ENCODE measurements at regions not wholly inside any gene's neighbourhood (a gene's known extent, or its start where the extent isn't known, plus 50 kb on each side); places are given as distances from the start of the nearest gene placed in this dataset.

GRCh38 chr12:108037960-108038359, 91.1 kb upstream of the WSCD2 start:
- no peak for DNase-seq (ENCODE audit: low read depth)

- DNase-seq (ENCODE audit: low read depth): no peak
These were observed 89.3 kb upstream of the WSCD2 start for GRCh38 chr12:108039794-108040193.

- DNase-seq (ENCODE audit: low read depth): no peak
These were observed 88.1 kb upstream of the WSCD2 start for GRCh38 chr12:108040947-108041346.

GRCh38 chr12:108043286-108043685, 85.8 kb upstream of the WSCD2 start:
- DNase-seq (ENCODE audit: low read depth): no peak

GRCh38 chr12:108043750-108044533, 85.1 kb upstream of the WSCD2 start:
- DNase-seq (ENCODE audit: low read depth): no peak

- no peak for DNase-seq (ENCODE audit: low read depth)
These were observed 83.0 kb upstream of the WSCD2 start for GRCh38 chr12:108046135-108046534.

GRCh38 chr12:108046650-108047049, 82.4 kb upstream of the WSCD2 start:
- no peak for DNase-seq (ENCODE audit: low read depth)

GRCh38 chr12:108047071-108047550, 82.0 kb upstream of the WSCD2 start:
- no peak for DNase-seq (ENCODE audit: low read depth)

GRCh38 chr12:108048686-108049085, 80.4 kb upstream of the WSCD2 start:
- no peak for DNase-seq (ENCODE audit: low read depth)

- DNase-seq (ENCODE audit: low read depth): no peak
These were observed 78.4 kb upstream of the WSCD2 start for GRCh38 chr12:108050696-108051095.

GRCh38 chr12:108052260-108052659, 76.8 kb upstream of the WSCD2 start:
- no peak for DNase-seq (ENCODE audit: low read depth)

GRCh38 chr12:108053512-108053911, 75.6 kb upstream of the WSCD2 start:
- DNase-seq (ENCODE audit: low read depth): no peak

GRCh38 chr12:108054496-108054895, 74.6 kb upstream of the WSCD2 start:
- DNase-seq (ENCODE audit: low read depth): no peak

- DNase-seq (ENCODE audit: low read depth): no peak
These were observed 73.9 kb upstream of the WSCD2 start for GRCh38 chr12:108055141-108055540.

- no peak for DNase-seq (ENCODE audit: low read depth)
These were observed 69.0 kb upstream of the WSCD2 start for GRCh38 chr12:108060067-108060466.

- no peak for DNase-seq (ENCODE audit: low read depth)
These were observed 68.2 kb upstream of the WSCD2 start for GRCh38 chr12:108060903-108061302.

GRCh38 chr12:108063192-108063591, 65.9 kb upstream of the WSCD2 start:
- DNase-seq (ENCODE audit: low read depth): no peak

- no peak for DNase-seq (ENCODE audit: low read depth)
These were observed 64.0 kb upstream of the WSCD2 start for GRCh38 chr12:108065069-108065468.

- no peak for DNase-seq (ENCODE audit: low read depth)
These were observed 62.2 kb upstream of the WSCD2 start for GRCh38 chr12:108066583-108067577.

- DNase-seq (ENCODE audit: low read depth): no peak
These were observed 59.4 kb upstream of the WSCD2 start for GRCh38 chr12:108069651-108070165.

GRCh38 chr12:108075561-108075960, 53.5 kb upstream of the WSCD2 start:
- DNase-seq (ENCODE audit: low read depth): no peak

GRCh38 chr12:108076556-108076955, 52.5 kb upstream of the WSCD2 start:
- DNase-seq (ENCODE audit: low read depth): no peak

GRCh38 chr12:108078428-108078827, 50.7 kb upstream of the WSCD2 start:
- no peak for DNase-seq (ENCODE audit: low read depth)
